ENCODE measurements at regions not wholly inside any gene's neighbourhood (a gene's known extent, or its start where the extent isn't known, plus 50 kb on each side); places are given as distances from the start of the nearest gene placed in this dataset.

- TF ChIP-seq EZH2phosphoT487 (IDR thresholded peaks at IDR 0.05; ENCODE audit: low read depth, severe bottlenecking, unreplicated experiment) = no peak
- TF ChIP-seq CTCF (IDR thresholded peaks at IDR 0.05; ENCODE audit: poor library complexity) = no peak
These were observed 865.5 kb downstream of the DSC3 start for GRCh38 chr18:30177056-30177455.

All from hepatocyte (in vitro differentiated cells).